ENCODE measurements at regions not wholly inside any gene's neighbourhood (a gene's known extent, or its start where the extent isn't known, plus 50 kb on each side); places are given as distances from the start of the nearest gene placed in this dataset.

GRCh38 chr3:147269907-147270306 lies 136.4 kb downstream of the ZIC4 start:
- Histone ChIP-seq H3K4me3 (ENCODE audit: low read length) (no peak overlapping the region), H3K36me3 (ENCODE audit: low read depth, low read length) (no peaks in the 10 kb centered on the region), H2AFZ (ENCODE audit: low read length) (no peak overlapping the region), H3K27me3 (ENCODE audit: low read length) (no peaks in the 10 kb centered on the region), H3K9ac (ENCODE audit: low read length) (no peak overlapping the region), H3F3A (ENCODE audit: low read length, unreplicated experiment) (no peaks in the 10 kb centered on the region), H3K9me2 (replicated peaks; ENCODE audit: low read length) (no peaks in the 10 kb centered on the region), H4K20me1 (ENCODE audit: low read length) (no peaks in the 10 kb centered on the region), H3K79me2 (ENCODE audit: low read length) (no peaks in the 10 kb centered on the region), H3K27ac (ENCODE audit: low read length) (no peak overlapping the region), H3K4me2 (ENCODE audit: low read length) (no peak overlapping the region), H3K9me3 (ENCODE audit: low read length) (no peaks in the 10 kb centered on the region), H3K4me1 (ENCODE audit: insufficient read depth, low read length) (no peaks in the 10 kb centered on the region)
- ATAC-seq (no peak), DNase-seq (no peak)
- CTCF ChIA-PET = no interaction called here
- no TSS peak for BruUV-seq (replicated peaks)
- TF ChIP-seq EZH2 (IDR thresholded peaks at IDR 0.05; ENCODE audit: low read length, unreplicated experiment) (no peak), EZH2phosphoT487 (IDR thresholded peaks at IDR 0.05; ENCODE audit: borderline replicate concordance, low read length) (no peak), CTCF (conservative IDR thresholded peaks at IDR 0.05; ENCODE audit: low read depth, low read length) (no peak)
- POLR2A ChIA-PET (ENCODE audit: unreplicated experiment) = no interaction called here
- intact Hi-C loops (cut with micrococcal nuclease) = no loop called here

DNA sequence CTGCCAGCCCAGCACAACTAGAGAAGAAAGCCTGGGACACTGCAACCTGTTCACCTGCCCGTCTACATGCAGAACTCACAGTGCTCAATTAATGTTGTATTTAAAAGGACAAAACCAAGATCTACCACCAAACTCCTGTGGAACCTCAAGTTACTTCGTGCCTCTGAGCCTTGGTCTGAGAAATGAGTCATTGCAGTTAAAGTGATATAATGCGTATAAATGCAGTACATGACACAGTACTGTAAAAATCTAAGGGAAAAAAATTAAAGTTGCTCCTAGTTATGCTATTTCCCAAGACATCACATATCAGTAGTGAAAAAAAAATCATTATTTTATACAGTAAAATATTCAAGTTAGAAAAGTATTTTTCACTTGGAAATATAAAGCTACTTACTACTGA lies 138.9 kb downstream of the ZIC4 start:
- Histone ChIP-seq H3K9me2 (replicated peaks; ENCODE audit: low read length) (no peaks in the 10 kb centered on the region), H3K27me3 (ENCODE audit: low read length) (no peaks in the 10 kb centered on the region), H3K9ac (ENCODE audit: low read length) (no peak overlapping the region), H3K4me1 (ENCODE audit: insufficient read depth, low read length) (no peaks in the 10 kb centered on the region), H3K36me3 (ENCODE audit: low read depth, low read length) (no peaks in the 10 kb centered on the region), H3K4me2 (ENCODE audit: low read length) (no peak overlapping the region), H3F3A (ENCODE audit: low read length, unreplicated experiment) (no peaks in the 10 kb centered on the region), H2AFZ (ENCODE audit: low read length) (no peak overlapping the region), H4K20me1 (ENCODE audit: low read length) (no peaks in the 10 kb centered on the region), H3K9me3 (ENCODE audit: low read length) (no peaks in the 10 kb centered on the region), H3K27ac (ENCODE audit: low read length) (no peak overlapping the region), H3K4me3 (ENCODE audit: low read length) (no peak overlapping the region), H3K79me2 (ENCODE audit: low read length) (no peaks in the 10 kb centered on the region)
- intact Hi-C loops (cut with micrococcal nuclease) = no loop called here
- TF ChIP-seq EZH2phosphoT487 (IDR thresholded peaks at IDR 0.05; ENCODE audit: borderline replicate concordance, low read length) (no peak), CTCF (conservative IDR thresholded peaks at IDR 0.05; ENCODE audit: low read depth, low read length) (no peak), EZH2 (IDR thresholded peaks at IDR 0.05; ENCODE audit: low read length, unreplicated experiment) (no peak)
- ATAC-seq (no peak), DNase-seq (peak; percentile 10)
- POLR2A ChIA-PET (ENCODE audit: unreplicated experiment) = no interaction called here
- no TSS peak for BruUV-seq (replicated peaks)
- CTCF ChIA-PET = no interaction called here

- ATAC-seq (no peak), DNase-seq (no peak)
- BruUV-seq (replicated peaks) = no TSS peak
- TF ChIP-seq CTCF (conservative IDR thresholded peaks at IDR 0.05; ENCODE audit: low read depth, low read length) = no peak
- TF ChIP-seq EZH2phosphoT487 (IDR thresholded peaks at IDR 0.05; ENCODE audit: borderline replicate concordance, low read length) = no peak
- TF ChIP-seq EZH2 (IDR thresholded peaks at IDR 0.05; ENCODE audit: low read length, unreplicated experiment) = no peak
- ChIA-PET CTCF (no interaction called here), POLR2A (ENCODE audit: unreplicated experiment) (no interaction called here)
- H3K4me1 ChIP-seq (ENCODE audit: insufficient read depth, low read length) = no peaks in the 10 kb centered on the region
- no peak overlapping the region for H3K9ac ChIP-seq (ENCODE audit: low read length)
- H3K9me2 ChIP-seq (replicated peaks; ENCODE audit: low read length) = no peaks in the 10 kb centered on the region
- no peaks in the 10 kb centered on the region for H3K36me3 ChIP-seq (ENCODE audit: low read depth, low read length)
- no peaks in the 10 kb centered on the region for H3F3A ChIP-seq (ENCODE audit: low read length, unreplicated experiment)
- H3K27ac ChIP-seq (ENCODE audit: low read length) = no peak overlapping the region
- H2AFZ ChIP-seq (ENCODE audit: low read length) = no peak overlapping the region
- H3K79me2 ChIP-seq (ENCODE audit: low read length) = no peaks in the 10 kb centered on the region
- H3K27me3 ChIP-seq (ENCODE audit: low read length) = peaks cover 19% of the 10 kb centered on the region
- H3K4me2 ChIP-seq (ENCODE audit: low read length) = no peak overlapping the region
- no peaks in the 10 kb centered on the region for H3K9me3 ChIP-seq (ENCODE audit: low read length)
- no peaks in the 10 kb centered on the region for H4K20me1 ChIP-seq (ENCODE audit: low read length)
- intact Hi-C loops (cut with micrococcal nuclease) = no loop called here
- H3K4me3 ChIP-seq (ENCODE audit: low read length) = no peak overlapping the region
These were observed 148.4 kb downstream of the ZIC4 start for GRCh38 chr3:147257944-147258343.
